Body of pancreas (tissue), 4 donors: ENCODE measurements at regions not wholly inside any gene's neighbourhood (a gene's known extent, or its start where the extent isn't known, plus 50 kb on each side); places are given as distances from the start of the nearest gene placed in this dataset.

ENCODE experiments used
- ATAC-seq: fragments of 150-250 bp; one replicate; pipeline ENCODE4 v1.9.1; 2016
- DNase-seq, 4 donors: peaks; one replicate each; pipeline ENCODE4 v3.0.0-alpha.2; 2019
- H3K27ac ChIP-seq, 4 donors: fragments of 200-600 bp; sonication (generic); 1 replicate in 3 of 4; 2 replicates in 1 of 4; pipeline versions ENCODE4 v1.5.1 to v1.6.1; 2016 to 2019; ENCODE audit warnings: mild to moderate bottlenecking in 1 of 4, mixed read lengths in 1 of 4, moderate library complexity in 1 of 4
- H3K27me3 ChIP-seq, 2 donors: fragments of 200-600 bp; sonication (generic); one replicate each; pipeline ENCODE4 v1.6.0; 2016; ENCODE audit warnings: mild to moderate bottlenecking in 1 of 2
- H3K36me3 ChIP-seq, 2 donors: fragments of 200-600 bp; sonication (generic); replicated peaks in 1 of 2; 2 replicates each; pipeline ENCODE4 v1.5.1; 2016; ENCODE audit warnings: low read depth in 2 of 2; ENCODE audit not compliant: insufficient read depth in 1 of 2
- H3K4me1 ChIP-seq: fragments of 200-600 bp; sonication (generic); one replicate; pipeline ENCODE4 v1.6.0; 2016
- H3K4me3 ChIP-seq, 2 donors: fragments of 200-600 bp; sonication (generic); 1 replicate in 1 of 2; 2 replicates in 1 of 2; pipeline ENCODE4 v1.5.1; 2016 to 2019
- H3K9me3 ChIP-seq, 3 donors: fragments of 200-600 bp; sonication (generic); 1 replicate in 2 of 3; 2 replicates in 1 of 3; pipeline ENCODE4 v1.5.1; 2016
- POLR2A ChIP-seq, 3 donors: fragments of 450-650 bp; IDR thresholded peaks; one replicate each; pipeline ENCODE4 v1.6.1; 2016; ENCODE audit warnings: antibody characterized with exemption in 3 of 3, mild to moderate bottlenecking in 2 of 3
- WGBS, 2 donors: methylation state at CpG; one replicate each; pipeline ENCODE4 v1.1.5; 2017; 5-methylcytosine and 5-hydroxymethylcytosine counted together
- intact Hi-C: fragments of 100-400 bp; cut with DNase I; formaldehyde crosslinking; loops from one replicate; pipeline ENCODE4 v1.15.1; 2023
- TF ChIP-seq, protein P1 (sequence below), 7 experiments: fragments of 450-650 bp in 4 of 7; fragments of 200-600 bp in 3 of 7; sonication (generic) in 3 of 7; IDR thresholded peaks; one replicate each; pipeline ENCODE4 v1.5.1; 2016 to 2019; ENCODE audit warnings: antibody characterized with exemption in 7 of 7

DNA sequence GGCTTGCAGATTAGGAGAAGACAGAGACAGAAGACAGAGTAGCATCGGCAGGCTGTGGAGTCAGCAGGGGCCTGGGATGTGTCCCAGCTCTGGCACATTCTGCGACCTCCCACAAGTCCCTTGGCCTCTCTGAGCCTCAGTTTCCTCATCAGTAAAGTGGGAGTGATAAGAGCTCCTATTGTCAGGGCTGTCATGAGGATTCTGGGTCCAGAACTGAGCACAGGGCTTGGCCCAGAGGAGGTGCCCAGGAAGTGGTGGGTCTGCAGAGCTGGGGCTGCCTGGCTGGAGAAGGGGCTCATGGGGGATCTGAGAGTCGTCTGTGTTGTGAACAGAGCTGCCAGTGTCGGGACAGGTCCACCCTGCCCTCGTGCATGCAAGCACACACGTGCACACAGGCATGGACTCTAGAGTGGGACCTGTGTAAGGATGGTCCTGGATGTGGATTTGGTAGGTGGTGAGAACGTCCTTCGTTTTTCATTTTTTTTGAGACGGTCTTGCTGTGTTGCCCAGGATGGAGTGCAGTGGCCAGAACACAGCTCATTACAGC is 262.9 kb downstream of the PTPRU start:
- DNase-seq (no peak), ATAC-seq (no peak)
- TF ChIP-seq, protein P1, sequence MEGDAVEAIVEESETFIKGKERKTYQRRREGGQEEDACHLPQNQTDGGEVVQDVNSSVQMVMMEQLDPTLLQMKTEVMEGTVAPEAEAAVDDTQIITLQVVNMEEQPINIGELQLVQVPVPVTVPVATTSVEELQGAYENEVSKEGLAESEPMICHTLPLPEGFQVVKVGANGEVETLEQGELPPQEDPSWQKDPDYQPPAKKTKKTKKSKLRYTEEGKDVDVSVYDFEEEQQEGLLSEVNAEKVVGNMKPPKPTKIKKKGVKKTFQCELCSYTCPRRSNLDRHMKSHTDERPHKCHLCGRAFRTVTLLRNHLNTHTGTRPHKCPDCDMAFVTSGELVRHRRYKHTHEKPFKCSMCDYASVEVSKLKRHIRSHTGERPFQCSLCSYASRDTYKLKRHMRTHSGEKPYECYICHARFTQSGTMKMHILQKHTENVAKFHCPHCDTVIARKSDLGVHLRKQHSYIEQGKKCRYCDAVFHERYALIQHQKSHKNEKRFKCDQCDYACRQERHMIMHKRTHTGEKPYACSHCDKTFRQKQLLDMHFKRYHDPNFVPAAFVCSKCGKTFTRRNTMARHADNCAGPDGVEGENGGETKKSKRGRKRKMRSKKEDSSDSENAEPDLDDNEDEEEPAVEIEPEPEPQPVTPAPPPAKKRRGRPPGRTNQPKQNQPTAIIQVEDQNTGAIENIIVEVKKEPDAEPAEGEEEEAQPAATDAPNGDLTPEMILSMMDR (IDR thresholded peaks at IDR 0.05): no peak
- H3K36me3 ChIP-seq: no peaks in the 10 kb centered on the region
- no peak overlapping the region for H3K4me3 ChIP-seq
- H3K27ac ChIP-seq: no peak overlapping the region
- H3K4me1 ChIP-seq: no peaks in the 10 kb centered on the region
- 74 to 79% methylated on average over 9 of the region's 9 CpGs for WGBS, 2 donors
- no peaks in the 10 kb centered on the region for H3K27me3 ChIP-seq
- intact Hi-C loops: no loop called here
- no peaks in the 10 kb centered on the region for H3K9me3 ChIP-seq

DNA sequence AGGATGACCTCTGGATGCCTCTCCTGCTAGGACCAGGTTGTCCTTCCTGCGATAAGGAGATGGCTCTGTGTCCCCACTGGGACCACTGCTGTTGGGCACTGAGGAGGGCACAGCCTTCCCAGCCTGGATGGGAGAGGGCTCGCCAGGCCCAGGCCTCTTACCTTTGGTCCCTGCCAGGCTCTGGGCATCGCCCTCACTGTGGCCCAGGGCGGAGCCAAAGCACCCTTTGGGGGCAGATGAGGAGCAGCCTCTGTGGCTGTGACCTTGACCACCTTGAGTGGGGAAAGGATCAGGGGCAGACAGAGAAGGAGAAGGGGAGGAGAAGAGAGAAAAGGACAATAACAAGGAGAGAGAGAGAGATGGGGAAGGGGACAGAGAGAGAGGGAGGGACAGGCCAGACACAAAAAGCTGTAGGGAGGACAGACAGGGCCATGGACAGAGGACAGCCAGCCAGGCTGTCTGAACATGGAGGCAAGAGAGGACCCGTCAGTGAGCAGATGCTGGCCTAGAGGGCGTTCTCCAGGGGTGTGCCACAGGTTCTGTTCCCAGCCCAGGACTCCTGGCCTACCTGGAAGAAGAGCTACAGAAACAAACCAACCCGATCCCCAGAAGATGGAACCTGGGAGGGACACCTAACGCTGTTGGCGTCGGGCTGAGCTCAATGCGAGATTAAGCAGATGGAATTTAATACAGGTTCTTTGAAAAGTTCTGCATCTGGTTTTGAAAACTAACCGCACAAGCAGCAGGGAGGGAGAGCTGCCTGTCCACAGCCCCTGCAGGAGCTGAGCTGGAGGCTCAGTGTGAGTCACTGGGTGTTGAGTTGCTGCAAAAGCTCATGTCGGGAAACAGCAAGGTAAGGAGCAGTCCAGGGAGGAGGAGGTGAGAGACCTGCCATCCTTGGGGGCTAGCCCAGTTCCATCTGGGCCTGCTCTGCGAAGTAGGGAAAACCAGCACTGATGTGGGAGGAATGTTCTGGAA is 262.1 kb downstream of the PTPRU start:
- Histone ChIP-seq H3K36me3 (no peaks in the 10 kb centered on the region), H3K9me3 (no peaks in the 10 kb centered on the region), H3K27ac (no peak overlapping the region), H3K4me3 (no peak overlapping the region), H3K4me1 (no peaks in the 10 kb centered on the region), H3K27me3 (no peaks in the 10 kb centered on the region)
- 84 to 85% methylated on average over 14 of the region's 14 CpGs for WGBS, 2 donors
- ATAC-seq (no peak), DNase-seq (no peak)
- TF ChIP-seq POLR2A (IDR thresholded peaks at IDR 0.05): no peak
- TF ChIP-seq, protein P1 (IDR thresholded peaks at IDR 0.05): no peak
- intact Hi-C loops: no loop called here

DNA sequence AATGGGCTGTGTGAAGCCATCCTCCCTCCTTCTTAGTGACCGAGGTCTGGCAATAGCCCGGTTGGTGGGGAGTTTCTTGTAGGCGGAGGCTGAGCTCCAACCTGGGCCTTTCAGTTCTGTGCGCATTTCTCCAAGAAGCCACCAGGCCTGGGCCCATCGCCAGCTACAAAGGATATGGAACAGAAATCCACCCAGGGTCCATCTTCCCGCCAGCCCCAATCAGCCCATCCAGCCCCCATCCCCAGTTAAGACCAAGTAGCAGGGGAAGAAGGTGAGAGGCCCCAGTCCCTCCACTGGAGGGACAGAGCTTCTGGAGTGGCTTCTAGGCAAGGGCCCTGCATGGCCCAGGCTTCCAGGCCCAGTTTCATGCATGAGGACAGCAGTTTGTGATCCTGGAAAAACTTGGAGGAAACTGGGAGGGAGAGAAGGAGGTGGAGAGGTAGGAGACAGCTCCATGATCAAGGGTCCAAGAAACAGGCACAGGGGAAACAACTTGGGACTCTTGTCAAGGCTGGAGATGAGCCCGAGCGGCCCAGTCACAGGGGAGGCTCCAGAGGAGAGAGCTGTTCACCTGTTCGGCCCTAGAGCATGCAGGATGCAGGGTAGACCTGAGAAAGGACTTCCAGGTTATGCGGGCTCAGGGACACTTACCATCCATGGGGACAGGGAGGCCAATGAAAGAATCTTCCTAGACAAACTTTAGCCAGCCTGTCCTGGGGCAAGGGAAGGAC is 261.2 kb downstream of the PTPRU start:
- TF ChIP-seq POLR2A (IDR thresholded peaks at IDR 0.05): no peak
- TF ChIP-seq, protein P1 (IDR thresholded peaks at IDR 0.05): no peak
- no peaks in the 10 kb centered on the region for H3K9me3 ChIP-seq
- no peak overlapping the region for H3K4me3 ChIP-seq
- no peaks in the 10 kb centered on the region for H3K36me3 ChIP-seq
- WGBS, 2 donors: 89 to 93% methylated on average over 8 to 10 of the region's 10 CpGs
- no peak overlapping the region for H3K27ac ChIP-seq
- DNase-seq (no peak), ATAC-seq (no peak)
- intact Hi-C loops: no loop called here
- H3K4me1 ChIP-seq: no peaks in the 10 kb centered on the region
- H3K27me3 ChIP-seq: no peaks in the 10 kb centered on the region

DNA sequence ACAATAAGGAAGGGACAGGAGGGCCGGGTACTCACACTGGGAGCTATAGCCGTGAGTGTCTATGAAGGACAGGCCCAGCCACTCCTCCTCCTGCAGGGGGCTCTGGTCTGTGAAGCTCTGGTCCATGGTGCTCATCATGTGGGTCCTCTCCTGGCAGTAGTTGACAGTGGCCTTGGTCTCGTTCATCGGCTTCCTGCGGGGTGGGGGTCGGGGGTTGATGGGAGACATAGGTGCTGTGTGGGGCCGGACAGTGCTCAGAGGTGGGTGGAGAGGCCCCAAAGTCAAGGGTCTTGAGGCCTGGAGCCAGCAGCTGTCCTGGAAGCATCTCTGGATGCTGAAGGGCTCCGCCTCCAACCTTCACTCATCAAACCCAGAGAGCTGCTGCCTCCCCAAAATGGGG is 260.4 kb downstream of the PTPRU start:
- DNase-seq (no peak), ATAC-seq (no peak)
- H3K4me3 ChIP-seq: no peak overlapping the region
- no peaks in the 10 kb centered on the region for H3K4me1 ChIP-seq
- intact Hi-C loops: no loop called here
- no peaks in the 10 kb centered on the region for H3K36me3 ChIP-seq
- H3K9me3 ChIP-seq: no peaks in the 10 kb centered on the region
- 67 to 88% methylated on average over 1 to 8 of the region's 8 CpGs for WGBS, 2 donors
- no peak overlapping the region for H3K27ac ChIP-seq
- H3K27me3 ChIP-seq: no peaks in the 10 kb centered on the region
- TF ChIP-seq POLR2A (IDR thresholded peaks at IDR 0.05): no peak
- TF ChIP-seq, protein P1 (IDR thresholded peaks at IDR 0.05): no peak
